ENCODE measurements at regions not wholly inside any gene's neighbourhood (a gene's known extent, or its start where the extent isn't known, plus 50 kb on each side); places are given as distances from the start of the nearest gene placed in this dataset.
A peak's percentile ranks its signal among the peaks of the same experiment; 100 is the strongest.

DNA sequence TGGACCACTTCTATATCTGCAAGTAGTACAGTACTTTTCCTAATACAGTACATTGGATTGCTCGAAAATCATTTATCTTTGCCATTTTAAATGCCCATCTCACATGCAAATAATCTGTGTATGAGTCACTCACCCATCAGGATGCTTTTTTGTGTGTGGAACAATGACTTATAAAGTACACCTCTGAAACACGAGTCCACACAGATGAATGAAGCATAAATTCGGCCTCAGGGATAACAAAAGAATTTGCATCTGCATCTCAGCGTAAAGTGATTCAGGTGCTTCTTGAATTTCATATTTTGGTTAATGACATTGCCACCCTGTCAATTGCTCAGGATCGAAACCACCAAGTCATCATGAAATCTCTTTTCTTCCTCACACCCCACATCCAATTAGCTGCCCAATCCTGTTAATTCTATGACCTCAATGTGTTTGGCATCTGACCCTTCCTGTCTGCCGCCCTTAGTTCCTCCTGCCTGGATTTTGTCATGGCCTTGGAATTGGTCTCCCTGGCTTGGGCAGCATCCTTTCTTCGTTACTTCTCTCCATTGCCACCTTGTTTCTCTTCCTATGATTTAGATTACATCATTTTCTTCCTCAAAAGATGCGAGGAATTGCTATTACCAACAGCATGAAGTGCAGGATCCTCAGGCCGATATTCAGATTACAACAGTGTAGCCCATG lies 161.6 kb upstream of the MID1 start:
- TF ChIP-seq, protein P1, sequence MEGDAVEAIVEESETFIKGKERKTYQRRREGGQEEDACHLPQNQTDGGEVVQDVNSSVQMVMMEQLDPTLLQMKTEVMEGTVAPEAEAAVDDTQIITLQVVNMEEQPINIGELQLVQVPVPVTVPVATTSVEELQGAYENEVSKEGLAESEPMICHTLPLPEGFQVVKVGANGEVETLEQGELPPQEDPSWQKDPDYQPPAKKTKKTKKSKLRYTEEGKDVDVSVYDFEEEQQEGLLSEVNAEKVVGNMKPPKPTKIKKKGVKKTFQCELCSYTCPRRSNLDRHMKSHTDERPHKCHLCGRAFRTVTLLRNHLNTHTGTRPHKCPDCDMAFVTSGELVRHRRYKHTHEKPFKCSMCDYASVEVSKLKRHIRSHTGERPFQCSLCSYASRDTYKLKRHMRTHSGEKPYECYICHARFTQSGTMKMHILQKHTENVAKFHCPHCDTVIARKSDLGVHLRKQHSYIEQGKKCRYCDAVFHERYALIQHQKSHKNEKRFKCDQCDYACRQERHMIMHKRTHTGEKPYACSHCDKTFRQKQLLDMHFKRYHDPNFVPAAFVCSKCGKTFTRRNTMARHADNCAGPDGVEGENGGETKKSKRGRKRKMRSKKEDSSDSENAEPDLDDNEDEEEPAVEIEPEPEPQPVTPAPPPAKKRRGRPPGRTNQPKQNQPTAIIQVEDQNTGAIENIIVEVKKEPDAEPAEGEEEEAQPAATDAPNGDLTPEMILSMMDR (IDR thresholded peaks at IDR 0.05), result no peak
- TF ChIP-seq POLR2A (IDR thresholded peaks at IDR 0.05), result no peak
- H3K4me3 ChIP-seq, result no peak overlapping the region
- no peaks in the 10 kb centered on the region for H3K4me1 ChIP-seq
- H3K36me3 ChIP-seq, result no peaks in the 10 kb centered on the region
- no peaks in the 10 kb centered on the region for H3K27me3 ChIP-seq
- H3K9me3 ChIP-seq, result no peaks in the 10 kb centered on the region
- DNase-seq, result no peak
- no peak overlapping the region for H3K27ac ChIP-seq

DNA sequence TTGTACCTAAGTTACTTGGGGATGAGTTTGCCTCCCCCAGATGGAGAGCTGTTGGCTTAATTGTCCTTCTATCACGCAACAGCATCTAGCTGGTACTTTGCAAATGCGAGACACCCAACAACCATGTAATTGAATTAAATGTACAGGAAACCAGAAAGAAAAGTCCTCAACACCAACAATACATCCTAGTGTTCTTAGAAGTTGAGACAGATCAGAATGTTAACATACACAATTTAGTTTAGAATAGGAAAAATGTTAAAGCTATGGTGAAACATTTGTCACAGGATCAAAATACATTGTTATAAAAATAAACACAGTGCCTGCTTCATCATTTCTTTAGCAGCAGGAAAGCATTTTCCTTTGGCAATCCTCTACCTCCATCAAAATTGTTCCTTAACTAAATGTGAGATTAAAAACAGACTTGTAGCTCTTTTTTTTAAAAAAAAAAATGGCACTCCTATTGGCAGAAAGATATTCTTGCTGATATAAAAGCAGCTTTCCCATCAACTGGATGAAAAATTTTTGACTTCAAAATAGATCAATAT lies 163.1 kb upstream of the MID1 start:
- no peak for DNase-seq
- Histone ChIP-seq H3K9me3 (no peaks in the 10 kb centered on the region), H3K27me3 (no peaks in the 10 kb centered on the region), H3K36me3 (no peaks in the 10 kb centered on the region), H3K4me3 (no peak overlapping the region), H3K4me1 (no peaks in the 10 kb centered on the region), H3K27ac (no peak overlapping the region)
- TF ChIP-seq, protein P1 (IDR thresholded peaks at IDR 0.05), result no peak
- TF ChIP-seq POLR2A (IDR thresholded peaks at IDR 0.05), result no peak

DNA sequence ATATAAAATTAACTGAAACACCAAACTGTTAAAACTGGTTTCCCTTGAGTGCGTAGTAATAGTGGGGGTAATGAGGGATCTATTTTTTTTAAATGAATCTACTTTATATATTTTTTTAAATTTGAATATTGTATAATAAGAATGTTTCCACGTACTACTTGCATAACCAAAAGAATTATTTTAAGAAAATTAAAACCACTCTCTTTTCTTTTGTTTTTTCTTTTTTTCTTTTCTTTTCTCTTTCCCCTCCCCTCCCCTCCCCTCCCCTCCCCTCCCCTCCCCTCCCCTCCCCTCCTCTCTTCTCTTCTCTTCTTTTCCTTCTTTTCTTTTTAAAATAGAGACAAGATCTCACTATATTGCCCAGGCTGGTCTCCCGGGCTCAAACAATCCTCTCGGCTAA lies 166.9 kb upstream of the MID1 start:
- TF ChIP-seq, protein P1 (IDR thresholded peaks at IDR 0.05), result no peak
- TF ChIP-seq POLR2A (IDR thresholded peaks at IDR 0.05), result no peak
- H3K4me1 ChIP-seq, result no peaks in the 10 kb centered on the region
- H3K36me3 ChIP-seq, result no peaks in the 10 kb centered on the region
- H3K27ac ChIP-seq, result no peak overlapping the region
- H3K9me3 ChIP-seq, result no peaks in the 10 kb centered on the region
- no peaks in the 10 kb centered on the region for H3K27me3 ChIP-seq
- no peak overlapping the region for H3K4me3 ChIP-seq
- no peak for DNase-seq

DNA sequence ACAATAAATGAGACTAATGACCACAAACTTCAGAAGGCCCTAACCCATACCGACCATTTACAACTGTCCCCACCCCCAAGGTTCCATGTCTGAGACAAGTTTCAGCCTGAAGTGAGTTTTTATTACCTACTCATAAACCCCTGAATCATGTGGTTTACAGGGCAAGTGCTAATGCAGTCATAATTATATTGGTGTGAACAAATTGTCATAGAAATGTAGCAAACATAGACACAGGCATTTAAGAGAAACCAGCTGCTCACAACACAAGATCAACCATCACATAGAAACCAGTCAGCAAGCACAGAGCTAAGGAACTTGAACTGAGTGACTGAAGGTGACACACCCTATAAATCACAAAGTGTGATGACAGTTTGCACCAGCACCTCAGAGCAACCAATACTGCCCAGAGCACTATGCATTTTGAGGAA lies 173.8 kb upstream of the MID1 start:
- H3K27ac ChIP-seq, result no peak overlapping the region

DNA sequence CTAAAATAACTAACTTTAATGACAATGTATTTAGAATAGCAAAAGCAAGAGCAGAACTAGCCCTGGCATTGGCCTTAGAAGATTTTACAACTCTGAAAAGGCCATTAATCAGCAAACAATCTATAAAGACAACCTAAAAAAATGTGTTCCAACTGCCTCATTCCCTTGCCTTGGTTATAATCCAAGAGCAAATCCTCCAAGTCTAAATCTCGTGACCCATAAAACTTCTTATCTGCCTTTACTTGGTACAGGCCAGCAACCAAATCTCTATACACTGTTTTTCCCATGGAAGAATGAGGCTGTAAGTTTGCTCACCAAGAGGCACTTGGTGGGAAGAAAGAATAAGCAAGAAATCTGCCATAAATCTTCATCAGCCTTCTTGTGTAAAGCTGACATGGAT lies 175.3 kb upstream of the MID1 start:
- Histone ChIP-seq H3K4me3 (no peak overlapping the region), H3K27me3 (no peaks in the 10 kb centered on the region), H3K4me1 (no peaks in the 10 kb centered on the region), H3K27ac (no peak overlapping the region), H3K36me3 (no peaks in the 10 kb centered on the region), H3K9me3 (no peaks in the 10 kb centered on the region)
- DNase-seq, result no peak
- TF ChIP-seq, protein P1 (IDR thresholded peaks at IDR 0.05), result no peak
- TF ChIP-seq POLR2A (IDR thresholded peaks at IDR 0.05), result no peak

More for the DNA sequence above, 173.8 kb upstream of the MID1 start:
- no peaks in the 10 kb centered on the region for H3K9me3 ChIP-seq
- no peaks in the 10 kb centered on the region for H3K27me3 ChIP-seq
- TF ChIP-seq, protein P1 (IDR thresholded peaks at IDR 0.05), result no peak
- no peak for TF ChIP-seq POLR2A (IDR thresholded peaks at IDR 0.05)
- H3K4me3 ChIP-seq, result no peak overlapping the region
- no peaks in the 10 kb centered on the region for H3K36me3 ChIP-seq
- peak in 1 of 3 donors; percentile 46 for DNase-seq
- no peaks in the 10 kb centered on the region for H3K4me1 ChIP-seq
